Neural cell (in vitro differentiated cells): ENCODE measurements at regions not wholly inside any gene's neighbourhood (a gene's known extent, or its start where the extent isn't known, plus 50 kb on each side); places are given as distances from the start of the nearest gene placed in this dataset.

ENCODE experiments used
- H2AFZ ChIP-seq: fragments of 200-600, 300-800 bp; sonication (generic), shearing (Covaris generic); 2 replicates; pipeline ENCODE4 v1.6.0; 2014; ENCODE audit warnings: low read depth, mild to moderate bottlenecking, antibody characterized with exemption, low read length, moderate library complexity
- H3F3A ChIP-seq: fragments of 200-600 bp; shearing (Covaris generic); 2 replicates; pipeline ENCODE4 v1.6.1; 2016; ENCODE audit warnings: mild to moderate bottlenecking, moderate library complexity, mixed read lengths, antibody characterized with exemption, low read length; ENCODE audit not compliant: insufficient read depth, poor library complexity, severe bottlenecking
- H3K27ac ChIP-seq: fragments of 200-600, 300-800 bp; sonication (generic), shearing (Covaris generic); 2 replicates; pipeline ENCODE4 v1.5.1; 2014; ENCODE audit warnings: mild to moderate bottlenecking, low read length, moderate library complexity
- H3K27me3 ChIP-seq: fragments of 300-800, 200-600 bp; sonication (generic), shearing (Covaris generic); 2 replicates; pipeline ENCODE4 v1.6.0; 2014; ENCODE audit warnings: mild to moderate bottlenecking, low read depth, low read length, moderate library complexity; ENCODE audit not compliant: insufficient read depth
- H3K36me3 ChIP-seq: fragments of 300-800, 200-600 bp; sonication (generic), shearing (Covaris generic); 2 replicates; pipeline ENCODE4 v1.5.1; 2014; ENCODE audit warnings: mild to moderate bottlenecking, antibody characterized with exemption, low read length, moderate library complexity; ENCODE audit not compliant: insufficient read depth
- H3K4me2 ChIP-seq: fragments of 300-800, 200-600 bp; sonication (generic), shearing (Covaris generic); 2 replicates; pipeline ENCODE4 v1.6.0; 2014; ENCODE audit warnings: mild to moderate bottlenecking, low read length
- H3K4me3 ChIP-seq: fragments of 300-800, 200-600 bp; sonication (generic), shearing (Covaris generic); 2 replicates; pipeline ENCODE4 v1.5.1; 2014; ENCODE audit warnings: mild to moderate bottlenecking, low read length, moderate library complexity
- H3K79me2 ChIP-seq: fragments of 200-600 bp; shearing (Covaris generic); replicated peaks from 2 replicates; pipeline ENCODE4 v1.6.0; 2014; ENCODE audit warnings: mild to moderate bottlenecking, low read length, moderate library complexity; ENCODE audit not compliant: insufficient read depth
- H3K9ac ChIP-seq: fragments of 300-800, 200-600 bp; sonication (generic), shearing (Covaris generic); 2 replicates; pipeline ENCODE4 v1.6.1; 2016; ENCODE audit warnings: mild to moderate bottlenecking, low read length, mixed read lengths
- H3K9me2 ChIP-seq: fragments of 200-600 bp; shearing (Covaris generic); 2 replicates; pipeline ENCODE4 v1.6.1; 2016; ENCODE audit warnings: mild to moderate bottlenecking, low read length, mixed read lengths; ENCODE audit not compliant: insufficient read depth
- H3K9me3 ChIP-seq: fragments of 200-600, 300-800 bp; sonication (generic), shearing (Covaris generic); 2 replicates; pipeline ENCODE4 v1.6.1; 2016; ENCODE audit warnings: mild to moderate bottlenecking, mixed run types, low read length, moderate library complexity, mixed read lengths
- H4K20me1 ChIP-seq: fragments of 200-600 bp; shearing (Covaris generic); 2 replicates; pipeline ENCODE4 v1.6.1; 2016; ENCODE audit warnings: mild to moderate bottlenecking, mixed run types; ENCODE audit not compliant: insufficient read depth
- EP300 ChIP-seq: fragments of 450-650 bp; conservative IDR thresholded peaks from 2 replicates; pipeline ENCODE4 v1.6.1; 2014; ENCODE audit warnings: antibody characterized with exemption, mild to moderate bottlenecking, moderate library complexity; ENCODE audit not compliant: poor library complexity, severe bottlenecking
- EZH2 ChIP-seq: fragments of 200-600, 300-800 bp; shearing (Covaris generic), sonication (generic); IDR thresholded peaks from 2 replicates; pipeline ENCODE4 v1.6.1; 2014; ENCODE audit warnings: antibody characterized with exemption, low read length, borderline replicate concordance, mild to moderate bottlenecking; ENCODE audit not compliant: insufficient read depth, poor library complexity, severe bottlenecking
- MXI1 ChIP-seq: fragments of 450-650 bp; conservative IDR thresholded peaks from 2 replicates; pipeline ENCODE4 v1.6.1; 2014; ENCODE audit warnings: antibody characterized with exemption, mild to moderate bottlenecking; ENCODE audit not compliant: poor library complexity, severe bottlenecking
- POLR2AphosphoS5 ChIP-seq: IDR thresholded peaks from 2 replicates; pipeline ENCODE4 v1.6.1; 2012
- RAD21 ChIP-seq: fragments of 450-650 bp; conservative IDR thresholded peaks from 2 replicates; pipeline ENCODE4 v1.6.1; 2014; ENCODE audit warnings: antibody characterized with exemption, mild to moderate bottlenecking, moderate library complexity
- SMC3 ChIP-seq: fragments of 450-650 bp; conservative IDR thresholded peaks from 2 replicates; pipeline ENCODE4 v1.6.1; 2014; ENCODE audit warnings: antibody characterized with exemption, mild to moderate bottlenecking, moderate library complexity; ENCODE audit not compliant: poor library complexity
- TAF1 ChIP-seq: IDR thresholded peaks from 2 replicates; pipeline ENCODE4 v1.6.1; 2012; ENCODE audit warnings: low read depth
- TF ChIP-seq, protein P1 (sequence below): fragments of 450-650 bp; IDR thresholded peaks from 2 replicates; pipeline ENCODE4 v1.5.1; 2014; ENCODE audit warnings: antibody characterized with exemption, mild to moderate bottlenecking, moderate library complexity; ENCODE audit not compliant: poor library complexity, severe bottlenecking
- TF ChIP-seq, protein P2 (sequence below): IDR thresholded peaks from 2 replicates; pipeline ENCODE4 v1.6.1; 2012; ENCODE audit warnings: borderline replicate concordance

DNA sequence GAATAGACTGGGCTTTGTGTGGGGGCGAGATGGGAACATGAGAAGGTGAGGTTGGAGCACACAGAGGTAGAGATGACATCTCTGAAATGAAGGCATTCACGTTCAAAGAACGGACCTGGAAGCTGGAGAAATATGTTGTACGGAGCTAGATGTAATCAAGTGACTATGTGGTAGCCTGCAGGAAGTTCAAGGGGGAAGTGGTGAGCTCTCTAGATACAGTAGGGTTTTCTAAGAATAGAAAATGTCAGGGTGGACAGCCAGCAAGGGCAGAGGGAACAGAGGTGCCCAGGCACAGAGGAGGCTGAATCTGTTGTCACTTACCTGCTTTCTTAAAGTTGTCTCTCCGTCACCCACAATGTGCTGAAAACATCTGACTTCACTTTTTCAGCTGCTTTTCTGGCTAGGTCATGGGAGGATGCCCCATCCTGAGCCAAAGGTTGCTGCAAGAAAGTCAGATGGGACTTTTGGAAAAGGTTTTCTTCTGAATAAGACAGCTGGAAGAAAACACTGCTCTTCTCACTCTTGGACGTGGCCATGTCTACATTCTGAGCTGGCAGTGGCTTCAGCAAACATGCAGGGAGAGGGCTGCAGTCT is 171.5 kb upstream of the B3GAT1 start:
- Histone ChIP-seq H3K79me2 (no peaks in the 10 kb centered on the region), H2AFZ (no peak overlapping the region), H3K4me3 (no peak overlapping the region), H3K9me2 (no peaks in the 10 kb centered on the region), H3K27ac (no peak overlapping the region), H3K4me2 (no peak overlapping the region), H4K20me1 (no peaks in the 10 kb centered on the region), H3K9ac (no peak overlapping the region), H3K27me3 (no peaks in the 10 kb centered on the region), H3K36me3 (no peaks in the 10 kb centered on the region), H3F3A (no peaks in the 10 kb centered on the region), H3K9me3 (no peaks in the 10 kb centered on the region)
- TF ChIP-seq, protein P1, sequence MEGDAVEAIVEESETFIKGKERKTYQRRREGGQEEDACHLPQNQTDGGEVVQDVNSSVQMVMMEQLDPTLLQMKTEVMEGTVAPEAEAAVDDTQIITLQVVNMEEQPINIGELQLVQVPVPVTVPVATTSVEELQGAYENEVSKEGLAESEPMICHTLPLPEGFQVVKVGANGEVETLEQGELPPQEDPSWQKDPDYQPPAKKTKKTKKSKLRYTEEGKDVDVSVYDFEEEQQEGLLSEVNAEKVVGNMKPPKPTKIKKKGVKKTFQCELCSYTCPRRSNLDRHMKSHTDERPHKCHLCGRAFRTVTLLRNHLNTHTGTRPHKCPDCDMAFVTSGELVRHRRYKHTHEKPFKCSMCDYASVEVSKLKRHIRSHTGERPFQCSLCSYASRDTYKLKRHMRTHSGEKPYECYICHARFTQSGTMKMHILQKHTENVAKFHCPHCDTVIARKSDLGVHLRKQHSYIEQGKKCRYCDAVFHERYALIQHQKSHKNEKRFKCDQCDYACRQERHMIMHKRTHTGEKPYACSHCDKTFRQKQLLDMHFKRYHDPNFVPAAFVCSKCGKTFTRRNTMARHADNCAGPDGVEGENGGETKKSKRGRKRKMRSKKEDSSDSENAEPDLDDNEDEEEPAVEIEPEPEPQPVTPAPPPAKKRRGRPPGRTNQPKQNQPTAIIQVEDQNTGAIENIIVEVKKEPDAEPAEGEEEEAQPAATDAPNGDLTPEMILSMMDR = no peak
- no peak for TF ChIP-seq EP300
- TF ChIP-seq RAD21 = no peak
- TF ChIP-seq TAF1 = no peak
- no peak for TF ChIP-seq SMC3
- TF ChIP-seq, protein P2, sequence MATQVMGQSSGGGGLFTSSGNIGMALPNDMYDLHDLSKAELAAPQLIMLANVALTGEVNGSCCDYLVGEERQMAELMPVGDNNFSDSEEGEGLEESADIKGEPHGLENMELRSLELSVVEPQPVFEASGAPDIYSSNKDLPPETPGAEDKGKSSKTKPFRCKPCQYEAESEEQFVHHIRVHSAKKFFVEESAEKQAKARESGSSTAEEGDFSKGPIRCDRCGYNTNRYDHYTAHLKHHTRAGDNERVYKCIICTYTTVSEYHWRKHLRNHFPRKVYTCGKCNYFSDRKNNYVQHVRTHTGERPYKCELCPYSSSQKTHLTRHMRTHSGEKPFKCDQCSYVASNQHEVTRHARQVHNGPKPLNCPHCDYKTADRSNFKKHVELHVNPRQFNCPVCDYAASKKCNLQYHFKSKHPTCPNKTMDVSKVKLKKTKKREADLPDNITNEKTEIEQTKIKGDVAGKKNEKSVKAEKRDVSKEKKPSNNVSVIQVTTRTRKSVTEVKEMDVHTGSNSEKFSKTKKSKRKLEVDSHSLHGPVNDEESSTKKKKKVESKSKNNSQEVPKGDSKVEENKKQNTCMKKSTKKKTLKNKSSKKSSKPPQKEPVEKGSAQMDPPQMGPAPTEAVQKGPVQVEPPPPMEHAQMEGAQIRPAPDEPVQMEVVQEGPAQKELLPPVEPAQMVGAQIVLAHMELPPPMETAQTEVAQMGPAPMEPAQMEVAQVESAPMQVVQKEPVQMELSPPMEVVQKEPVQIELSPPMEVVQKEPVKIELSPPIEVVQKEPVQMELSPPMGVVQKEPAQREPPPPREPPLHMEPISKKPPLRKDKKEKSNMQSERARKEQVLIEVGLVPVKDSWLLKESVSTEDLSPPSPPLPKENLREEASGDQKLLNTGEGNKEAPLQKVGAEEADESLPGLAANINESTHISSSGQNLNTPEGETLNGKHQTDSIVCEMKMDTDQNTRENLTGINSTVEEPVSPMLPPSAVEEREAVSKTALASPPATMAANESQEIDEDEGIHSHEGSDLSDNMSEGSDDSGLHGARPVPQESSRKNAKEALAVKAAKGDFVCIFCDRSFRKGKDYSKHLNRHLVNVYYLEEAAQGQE = no peak
- no peak for TF ChIP-seq EZH2
- no peak for TF ChIP-seq MXI1
- no peak for TF ChIP-seq POLR2AphosphoS5

DNA sequence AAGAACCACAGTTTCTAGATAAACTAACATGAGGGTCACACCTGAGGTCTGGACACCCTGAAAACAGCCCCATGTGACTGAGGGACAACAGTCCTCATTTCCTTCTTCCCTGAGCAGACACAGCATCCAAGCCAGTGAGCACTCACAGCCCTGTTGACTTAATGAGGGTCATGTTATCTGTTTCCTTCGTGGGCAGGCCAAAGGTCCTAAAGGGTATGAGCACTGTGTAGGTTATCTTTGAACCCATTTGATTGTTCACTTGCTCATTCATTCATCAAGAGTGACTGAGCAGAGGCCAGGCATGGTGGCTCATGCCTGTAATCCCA is 170.7 kb upstream of the B3GAT1 start:
- no peak overlapping the region for H2AFZ ChIP-seq
- TF ChIP-seq EP300 (no peak), SMC3 (no peak), POLR2AphosphoS5 (no peak), MXI1 (no peak), TAF1 (no peak), EZH2 (no peak), RAD21 (no peak)
- TF ChIP-seq, protein P1 = no peak
- TF ChIP-seq, protein P2 = no peak
- H3K4me2 ChIP-seq = no peak overlapping the region
- H3K9ac ChIP-seq = no peak overlapping the region
- no peaks in the 10 kb centered on the region for H3K36me3 ChIP-seq
- no peaks in the 10 kb centered on the region for H3K79me2 ChIP-seq
- no peak overlapping the region for H3K27ac ChIP-seq
- no peaks in the 10 kb centered on the region for H3K9me2 ChIP-seq
- no peak overlapping the region for H3K4me3 ChIP-seq
- no peaks in the 10 kb centered on the region for H3F3A ChIP-seq
- H3K9me3 ChIP-seq = no peaks in the 10 kb centered on the region
- no peaks in the 10 kb centered on the region for H4K20me1 ChIP-seq
- no peaks in the 10 kb centered on the region for H3K27me3 ChIP-seq
